ENCODE measurements at regions not wholly inside any gene's neighbourhood (a gene's known extent, or its start where the extent isn't known, plus 50 kb on each side); places are given as distances from the start of the nearest gene placed in this dataset.
"Not testable (repeated sequence)": the region's sequence is repeated elsewhere in the genome, so short reads cannot be mapped to it uniquely, and the experiment has no call there.

DNA sequence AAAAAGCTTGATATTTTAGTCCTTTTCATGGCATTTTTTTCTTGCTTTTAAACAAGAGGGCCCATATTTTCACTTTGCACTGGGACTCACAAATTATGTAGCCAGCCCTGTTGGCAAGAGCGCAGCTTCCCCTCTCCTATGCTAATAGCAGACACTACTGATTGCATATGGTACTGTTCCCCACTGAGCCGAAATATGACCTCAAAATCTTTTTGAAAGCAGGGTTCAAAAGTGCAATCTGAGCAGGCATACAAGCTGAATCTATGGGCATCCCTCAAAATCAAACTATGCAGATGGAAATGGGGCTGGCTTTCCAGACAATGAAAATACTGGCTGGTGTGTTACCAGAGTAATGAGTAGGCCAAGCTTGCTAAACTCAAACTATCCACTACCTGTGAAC, 225.2 kb upstream of the SETMAR start:
- no peak for DNase-seq

DNA sequence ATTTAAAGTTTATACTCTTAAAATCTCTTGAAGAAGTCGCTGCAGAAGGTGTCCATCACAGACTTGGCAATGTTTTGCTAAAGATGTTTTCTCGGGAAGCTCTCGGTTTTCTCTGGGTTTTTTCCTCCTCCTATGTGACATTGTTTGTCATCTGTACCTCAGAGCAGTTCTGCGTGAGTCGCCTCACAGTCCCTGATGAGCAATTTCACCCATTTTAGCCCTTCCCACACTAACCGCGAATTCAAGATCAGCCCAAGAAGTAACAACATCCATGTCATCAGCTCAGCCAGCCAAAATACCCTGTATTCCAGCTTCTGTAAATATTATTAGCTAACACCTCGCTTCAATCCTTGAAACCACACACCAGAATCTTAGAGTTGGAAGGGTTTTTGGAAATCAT, 224.3 kb upstream of the SETMAR start:
- DNase-seq = no peak

DNA sequence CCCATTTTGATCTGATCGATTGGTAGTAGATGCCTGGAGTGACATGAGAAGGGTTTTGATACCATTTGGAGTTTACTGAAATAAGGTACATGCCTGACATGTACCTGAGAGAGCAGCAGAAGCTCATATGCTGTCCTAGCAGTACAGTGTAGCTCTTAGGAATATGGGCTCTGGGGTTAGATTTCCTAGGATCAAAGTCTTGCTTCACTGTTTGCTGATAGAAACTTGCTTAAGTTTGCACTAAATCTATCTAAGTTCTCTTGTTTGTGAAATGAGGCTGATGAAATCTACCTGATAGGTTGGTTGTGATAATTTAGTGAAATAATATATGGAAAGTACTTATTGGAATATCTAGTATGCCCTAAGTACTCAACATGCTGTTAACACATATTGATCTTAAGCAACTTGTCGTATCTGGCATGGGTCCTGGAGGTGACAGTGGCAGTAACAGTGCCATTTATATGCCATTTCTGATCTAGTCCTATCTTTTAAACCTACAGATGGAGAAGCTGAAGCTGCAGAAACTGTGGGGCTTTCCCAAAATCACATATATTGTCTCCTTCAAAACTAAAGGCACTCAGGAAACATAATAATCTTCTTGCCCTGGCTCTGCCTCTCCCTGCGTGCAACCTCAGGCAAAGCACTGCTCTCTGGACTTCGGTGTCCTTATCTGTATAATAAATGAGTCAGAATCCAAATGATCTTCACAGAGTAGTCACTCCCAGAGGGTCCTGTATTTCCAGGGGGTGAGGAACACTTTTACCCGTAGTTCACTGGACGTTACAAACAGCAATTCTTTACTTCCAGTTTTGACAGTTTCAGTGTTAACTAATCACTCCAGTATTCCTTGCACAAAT, 223.6 kb upstream of the SETMAR start:
- DNase-seq = no peak

DNA sequence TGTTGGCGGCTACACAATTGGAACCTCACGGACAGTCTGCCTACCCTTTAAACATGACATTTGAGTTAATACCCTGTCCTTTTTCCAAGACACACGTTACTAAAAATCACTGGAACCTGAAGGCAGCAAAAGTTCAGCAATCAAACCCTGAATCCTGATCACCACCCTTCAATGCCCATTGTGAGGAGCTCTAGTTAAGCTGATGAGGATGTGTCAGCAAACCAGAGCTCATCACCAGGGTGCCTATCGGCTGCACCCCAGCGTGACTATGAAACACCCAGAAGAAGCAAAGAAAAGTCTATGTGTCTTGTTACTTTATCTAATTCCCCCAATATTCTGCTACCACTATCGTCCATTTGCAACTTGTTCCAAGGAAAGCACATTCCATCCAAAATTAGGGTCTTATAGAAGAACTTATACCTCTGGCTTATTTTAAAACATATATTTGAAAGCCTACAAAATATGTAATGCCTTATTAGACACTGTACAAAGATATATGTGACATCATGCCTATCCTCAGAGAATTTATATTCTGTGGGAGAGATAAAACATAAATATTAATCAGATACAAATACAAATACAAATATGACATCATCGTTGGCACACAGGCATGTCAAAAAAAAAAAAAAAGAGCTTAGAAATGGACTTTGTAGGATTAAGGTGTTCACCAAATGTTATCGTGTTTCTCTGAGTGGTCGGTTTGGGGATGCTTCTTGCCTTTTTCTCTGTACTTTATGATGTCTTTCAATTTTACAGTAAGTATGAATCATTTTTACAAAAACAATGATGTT, 219.7 kb upstream of the SETMAR start:
- no peak for DNase-seq

DNA sequence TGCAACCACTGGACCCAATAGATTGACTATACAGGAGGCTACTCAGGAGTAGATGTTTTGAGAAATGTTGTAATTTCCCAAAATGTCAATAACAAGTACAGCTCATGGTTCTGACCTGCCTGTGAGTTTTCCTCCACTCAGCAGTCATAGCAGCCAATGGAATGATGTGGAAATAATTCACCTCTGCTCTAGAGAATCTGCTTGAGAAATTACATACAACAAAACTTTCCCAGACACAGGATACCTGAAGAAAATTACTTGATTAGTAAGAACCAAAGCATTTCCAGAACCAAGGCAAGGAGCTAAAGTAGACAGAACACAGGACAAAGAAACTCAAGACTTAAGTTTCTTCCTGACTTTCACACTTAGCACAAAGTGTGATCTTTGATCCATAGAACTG, 218.9 kb upstream of the SETMAR start:
- no peak for DNase-seq

DNA sequence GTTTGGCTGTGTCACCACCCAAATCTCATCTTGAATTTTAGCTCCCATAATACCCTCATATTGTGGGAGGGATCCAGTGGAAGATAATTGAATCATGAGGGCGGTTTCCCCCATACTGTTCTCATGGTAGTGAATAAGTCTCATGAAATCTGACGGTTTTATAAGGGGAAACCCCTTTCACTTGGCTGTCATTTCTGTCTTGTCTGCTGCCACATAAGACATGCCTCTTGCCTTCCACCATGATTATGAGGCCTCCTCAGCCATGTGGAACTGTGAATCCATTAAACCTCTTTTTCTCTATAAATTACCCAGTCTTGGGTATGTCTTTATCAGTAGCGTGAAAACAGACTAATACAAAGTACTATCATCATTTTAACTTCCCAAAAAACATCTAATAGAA, 216.5 kb upstream of the SETMAR start:
- DNase-seq = not testable (repeated sequence)

DNA sequence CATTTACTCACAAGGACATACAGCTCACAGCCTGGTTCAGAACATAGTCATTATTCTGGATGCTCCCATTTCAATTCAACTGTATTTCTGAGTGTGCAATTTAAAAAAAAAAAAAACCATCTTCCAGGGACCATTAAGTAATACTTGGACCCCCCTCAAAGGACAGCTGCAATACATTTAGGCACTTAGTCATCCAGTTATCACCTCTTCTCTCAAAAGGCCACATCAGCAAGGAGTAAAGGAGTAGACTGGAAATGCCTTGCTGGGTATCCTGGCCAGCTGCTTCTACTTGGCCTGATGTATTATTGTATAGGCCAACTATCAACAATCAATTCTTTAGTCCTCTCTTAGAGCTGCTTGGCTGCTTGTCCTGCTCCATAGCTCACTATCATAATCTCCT, 211.4 kb upstream of the SETMAR start:
- DNase-seq = no peak

DNA sequence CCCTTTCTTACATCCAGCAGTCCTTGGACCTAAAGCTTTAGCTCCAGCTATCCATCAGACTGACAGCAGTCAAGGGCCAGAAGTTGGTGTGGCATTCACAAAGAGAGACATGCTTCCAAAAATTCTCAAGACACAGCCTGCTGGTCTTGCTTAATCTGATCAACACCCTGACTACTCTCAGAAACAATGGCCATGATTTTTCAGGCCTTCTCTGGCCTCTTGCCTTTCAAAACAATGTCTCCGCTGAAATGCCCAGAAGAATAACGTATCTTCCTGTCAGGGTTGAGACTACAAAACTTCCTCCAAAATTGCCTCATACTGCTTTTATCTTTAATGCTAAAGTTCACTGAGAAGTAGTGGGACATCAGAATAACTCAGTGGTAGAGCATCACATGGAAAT, 205.4 kb upstream of the SETMAR start:
- DNase-seq = no peak

DNA sequence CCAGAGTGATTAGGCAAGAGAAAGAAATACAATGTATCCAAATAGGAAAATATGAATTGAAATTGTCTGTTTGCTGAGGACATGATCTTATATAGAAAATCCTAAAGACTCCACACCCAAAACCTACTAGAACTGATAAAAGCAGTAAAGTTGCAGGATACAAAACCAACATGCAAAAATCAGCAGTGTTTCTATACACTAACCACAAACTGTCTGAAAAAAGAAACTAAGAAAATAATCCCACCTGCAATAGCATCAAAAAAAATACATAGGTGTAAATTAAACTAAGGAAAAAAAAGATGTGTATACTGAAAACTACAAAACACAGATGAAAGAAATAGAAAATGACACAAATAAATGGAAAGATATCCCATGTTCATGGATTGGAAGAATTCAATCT, 203.6 kb upstream of the SETMAR start:
- DNase-seq = no peak

DNA sequence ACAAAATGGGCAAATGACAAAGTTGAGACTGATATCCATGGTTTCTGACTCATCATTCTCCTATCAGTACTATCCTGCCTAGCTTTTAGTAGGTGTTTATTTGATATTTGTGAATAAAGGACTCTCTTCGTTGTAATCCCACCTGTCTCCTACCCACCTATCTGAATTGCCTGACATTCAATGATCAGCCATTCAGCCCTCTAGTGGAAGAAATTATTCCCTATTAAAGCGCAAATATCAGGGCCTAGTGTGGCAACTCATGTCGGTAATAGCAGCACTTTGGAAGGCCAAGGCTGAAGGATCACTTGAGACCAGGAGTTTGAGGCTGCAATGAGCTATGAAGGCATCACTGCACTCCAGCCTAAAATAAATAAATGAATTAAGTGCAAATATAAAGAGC, 195.7 kb upstream of the SETMAR start:
- no peak for DNase-seq

DNA sequence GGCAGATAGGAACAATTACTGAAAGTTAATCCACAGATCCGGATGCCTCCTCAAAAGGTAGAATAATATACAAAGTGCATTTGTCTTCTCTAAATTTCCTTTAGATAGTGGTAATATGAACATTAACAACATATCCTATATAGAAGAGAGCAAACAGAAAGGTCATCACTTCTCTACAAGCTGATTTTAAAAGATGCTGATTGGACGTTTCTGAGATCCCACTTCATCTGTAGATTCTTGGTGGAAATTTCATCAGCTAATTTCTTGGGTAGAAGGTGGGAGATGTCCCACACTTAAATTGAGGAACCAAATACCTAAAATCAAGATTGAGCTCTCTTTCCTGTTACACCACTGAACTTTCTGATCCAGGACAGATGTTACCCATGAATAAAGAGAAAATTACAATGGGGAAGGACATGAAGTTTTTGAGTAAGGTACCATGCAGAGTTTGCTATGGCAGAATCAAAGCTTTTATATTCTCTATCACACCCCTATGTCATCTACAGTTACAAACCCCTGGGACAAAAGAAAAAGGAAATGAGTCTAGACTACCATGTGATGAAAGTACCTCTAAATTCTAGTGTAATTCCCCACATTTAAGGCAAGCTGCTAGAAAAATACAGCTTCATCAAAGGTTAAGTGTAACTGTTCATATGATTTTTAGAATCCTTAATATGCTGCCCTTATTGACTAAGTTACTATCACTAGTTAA, 189.2 kb upstream of the SETMAR start:
- DNase-seq = no peak

DNA sequence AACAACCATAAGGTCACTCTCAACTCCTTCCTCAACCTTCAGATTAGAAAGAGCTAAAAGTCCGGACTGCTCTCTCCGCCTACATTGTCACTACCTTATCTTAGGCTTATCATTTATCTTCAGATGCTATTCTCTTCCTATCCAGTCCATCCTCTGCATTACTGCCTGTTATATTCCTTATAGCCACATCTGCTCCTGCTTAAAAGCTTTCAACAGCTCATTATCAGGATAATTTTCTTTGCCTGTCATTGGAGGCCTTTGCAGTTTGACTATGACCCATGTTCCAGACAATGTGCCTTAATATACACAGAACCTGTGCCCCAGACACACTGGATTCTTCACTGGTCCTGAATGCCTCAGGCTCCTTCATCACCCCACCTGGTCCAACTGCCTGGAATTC, 184.1 kb upstream of the SETMAR start:
- DNase-seq = no peak

DNA sequence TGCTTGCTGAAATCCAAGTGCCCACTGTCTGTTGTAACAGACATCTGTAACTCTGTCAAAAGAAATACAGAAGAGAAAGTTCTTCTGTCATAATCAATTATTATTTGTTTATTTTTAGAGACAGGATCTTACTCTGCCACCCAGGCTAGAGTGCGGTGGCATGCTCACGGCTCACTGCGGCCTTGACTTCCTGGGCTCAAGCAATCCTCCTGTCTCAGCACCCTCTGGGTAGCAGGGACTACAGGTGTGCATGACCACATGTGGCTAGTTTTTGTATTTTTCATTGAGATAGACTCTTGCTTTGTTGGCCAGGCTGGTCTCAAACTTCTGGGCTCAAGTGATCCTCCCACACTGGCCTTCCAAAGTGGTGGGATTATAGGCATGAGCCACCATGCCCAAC, 177.6 kb upstream of the SETMAR start:
- no peak for DNase-seq

DNA sequence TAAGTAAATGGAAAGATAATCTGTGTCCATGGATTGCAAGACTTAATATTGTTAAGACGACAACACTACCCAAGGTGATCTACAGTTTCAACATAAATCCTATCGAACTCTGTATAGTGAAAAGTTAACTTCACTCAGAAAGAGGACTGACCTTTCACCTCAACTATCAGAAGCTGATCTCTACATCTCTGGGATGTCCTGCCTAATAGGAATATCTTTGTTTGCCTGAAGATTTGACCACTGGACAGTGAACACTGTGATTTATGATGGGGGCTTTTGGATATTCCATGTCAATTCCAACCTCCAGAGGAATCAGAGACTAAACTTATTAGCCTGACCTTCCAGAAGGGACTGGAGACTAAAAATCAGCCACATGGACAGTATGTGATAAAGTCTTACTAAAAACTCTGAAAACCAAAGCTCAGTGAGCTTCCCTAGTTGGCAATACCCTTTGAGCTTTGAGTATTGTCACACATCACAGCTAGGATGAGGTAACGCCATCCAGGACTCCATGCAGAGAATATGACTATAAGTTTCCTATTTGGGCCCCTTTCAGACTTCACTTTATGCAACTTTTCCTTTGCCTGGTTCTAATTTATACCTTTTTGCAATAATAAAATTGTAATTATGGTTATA, 164.9 kb upstream of the SETMAR start:
- no peak for DNase-seq

DNA sequence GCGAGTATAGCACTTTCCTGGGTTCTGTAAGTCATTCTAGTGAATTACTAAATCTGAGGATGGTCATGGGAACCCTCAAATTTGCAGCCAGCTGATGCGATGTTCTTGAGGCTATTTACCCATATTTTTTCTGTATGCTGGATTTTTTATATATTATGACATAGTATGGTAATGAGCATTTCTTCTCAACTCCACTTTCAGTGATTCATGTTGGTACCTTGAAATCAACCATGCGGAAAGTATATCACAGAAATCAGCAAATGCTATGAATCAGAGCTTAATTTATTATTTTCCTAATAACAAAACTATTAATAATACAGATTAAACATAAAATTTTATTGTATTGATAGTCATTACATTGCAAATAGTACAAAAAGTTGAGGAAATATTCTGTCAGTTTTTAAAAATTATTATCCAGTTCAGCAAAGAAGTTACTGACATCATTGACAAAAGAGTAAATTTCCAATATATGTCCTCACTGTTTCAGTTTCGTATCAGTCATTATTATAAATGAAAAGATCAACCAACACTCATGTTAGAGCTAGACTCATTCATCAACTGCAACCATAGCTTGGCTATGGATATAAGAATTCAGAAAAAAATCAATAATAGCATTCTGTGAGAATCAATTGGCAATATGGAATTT, 164.3 kb upstream of the SETMAR start:
- no peak for DNase-seq

DNA sequence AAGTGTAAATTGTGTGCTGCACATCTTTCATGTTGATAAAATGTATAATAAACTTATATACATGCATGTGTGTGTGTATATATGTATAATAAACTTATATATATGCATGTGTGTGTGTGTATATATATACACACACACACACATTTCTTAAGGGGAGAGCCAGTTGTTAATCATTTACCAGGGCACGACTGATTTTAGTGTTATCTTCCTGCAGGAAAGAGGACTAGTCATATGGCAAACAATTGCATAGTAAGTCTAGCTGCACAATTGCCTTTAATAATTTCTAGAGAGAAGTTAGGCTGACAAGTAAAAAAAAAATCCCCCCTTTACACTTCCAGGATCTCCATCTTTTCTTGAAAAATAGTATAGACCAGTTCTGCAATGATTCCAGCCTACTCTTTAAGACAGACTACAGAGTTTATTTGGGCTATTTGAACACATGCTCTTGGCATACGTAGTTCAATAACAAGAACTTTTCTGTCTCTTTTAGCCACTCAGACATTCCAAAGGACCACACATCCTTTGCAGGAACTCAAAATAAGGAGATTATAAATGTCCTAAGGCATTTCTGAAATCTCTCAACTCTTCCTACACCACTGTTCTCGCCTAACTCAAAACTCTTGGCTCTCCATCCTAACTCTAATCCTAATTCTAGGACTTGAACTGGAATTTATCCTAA, 163.6 kb upstream of the SETMAR start:
- DNase-seq = no peak

DNA sequence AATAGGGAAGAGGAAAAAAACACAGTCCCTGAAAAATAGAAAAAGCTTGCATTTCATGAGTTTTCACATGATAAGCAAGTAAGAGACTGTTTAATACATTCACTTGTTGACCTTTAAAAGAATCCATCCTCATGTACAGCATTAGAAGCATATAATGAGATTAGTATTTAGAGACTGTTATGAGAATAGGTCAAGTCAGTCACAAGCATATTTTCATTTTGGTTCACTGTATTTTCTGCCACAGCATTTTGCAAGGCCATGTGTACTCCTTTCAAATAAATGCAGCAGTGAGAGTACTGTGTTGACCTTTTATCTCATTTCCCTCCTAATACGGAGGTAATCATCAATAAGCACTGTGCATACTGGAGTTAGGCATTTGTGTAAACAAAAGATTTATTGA, 162.2 kb upstream of the SETMAR start:
- DNase-seq = no peak

DNA sequence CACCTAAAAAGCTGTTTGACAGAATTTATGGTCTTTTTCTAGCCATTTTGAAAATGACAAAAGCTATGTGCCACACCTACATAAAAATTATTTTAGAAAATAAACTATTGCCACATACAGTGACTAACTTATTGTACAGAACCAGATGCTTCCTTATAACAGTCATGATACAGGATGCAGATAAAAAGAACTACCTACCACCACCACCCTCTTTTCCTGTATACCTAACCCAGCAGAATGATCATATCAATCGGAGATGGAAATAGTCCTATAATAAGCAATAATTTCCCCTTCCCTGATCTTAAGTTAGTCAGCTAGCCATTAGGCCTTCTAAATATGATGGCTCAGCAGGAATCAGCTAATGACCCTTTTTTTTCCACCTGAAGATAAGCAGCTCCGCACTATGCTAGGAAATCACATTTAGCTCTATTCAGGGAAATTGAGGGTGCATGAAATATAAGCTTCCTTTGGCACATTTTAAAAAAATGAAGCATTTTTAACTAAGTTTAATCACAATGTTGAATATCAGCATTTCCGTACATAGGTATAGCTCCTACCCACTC, 155.5 kb upstream of the SETMAR start:
- no peak for DNase-seq

DNA sequence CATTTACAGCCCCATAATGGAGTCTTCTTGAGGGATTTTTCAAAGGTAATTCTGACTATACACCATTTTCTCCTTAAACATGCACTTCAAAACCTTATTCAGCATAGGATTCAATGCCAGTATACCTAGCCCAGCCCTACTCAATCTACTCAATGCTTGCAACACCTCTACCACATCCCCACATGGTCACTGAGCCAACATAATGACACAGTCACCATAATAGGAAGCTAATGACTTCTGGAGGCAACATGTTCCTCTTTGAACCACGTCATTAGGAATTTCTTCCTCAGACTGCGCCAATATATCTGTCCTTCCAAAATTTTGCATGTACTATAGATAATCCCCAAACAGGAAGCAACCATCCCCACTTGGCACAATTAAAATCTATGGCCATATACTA, 153.9 kb upstream of the SETMAR start:
- DNase-seq = no peak

DNA sequence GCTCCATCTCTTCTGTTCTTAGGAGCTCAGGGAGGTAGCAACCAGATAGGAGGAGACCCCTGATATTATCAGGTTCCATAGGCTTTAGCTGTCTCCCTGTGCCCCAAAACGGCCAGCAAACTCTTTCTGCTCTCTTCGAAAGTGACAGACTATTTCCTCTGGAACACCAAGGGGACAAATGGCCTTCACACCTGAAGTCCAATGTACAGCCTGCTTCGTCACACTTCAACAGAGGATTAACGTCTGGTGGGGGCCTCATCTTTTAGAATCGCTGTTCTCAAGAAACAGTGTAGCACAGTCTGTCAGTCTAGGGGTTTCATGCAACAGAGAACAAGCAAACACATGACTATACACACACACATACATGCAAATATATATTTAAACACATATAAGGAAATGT, 152.4 kb upstream of the SETMAR start:
- no peak for DNase-seq

DNA sequence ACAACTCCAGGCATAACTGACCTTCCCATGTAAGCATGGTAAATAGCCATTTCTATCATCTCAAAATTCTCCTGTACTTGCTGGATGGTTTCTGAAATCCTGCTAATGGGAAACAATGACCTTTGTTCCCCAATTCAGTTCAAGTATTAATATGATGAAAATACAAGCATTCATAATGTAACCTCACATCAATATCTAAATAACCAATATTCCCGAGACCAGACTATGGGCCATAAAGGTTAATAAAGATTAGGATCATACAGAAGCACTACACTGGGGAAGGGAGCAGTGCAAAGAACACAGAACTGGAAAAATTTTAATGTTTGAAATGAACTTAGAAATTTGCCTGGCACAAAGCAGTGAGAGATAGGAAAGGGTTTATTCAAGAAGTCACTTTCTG, 151.3 kb upstream of the SETMAR start:
- DNase-seq = no peak

DNA sequence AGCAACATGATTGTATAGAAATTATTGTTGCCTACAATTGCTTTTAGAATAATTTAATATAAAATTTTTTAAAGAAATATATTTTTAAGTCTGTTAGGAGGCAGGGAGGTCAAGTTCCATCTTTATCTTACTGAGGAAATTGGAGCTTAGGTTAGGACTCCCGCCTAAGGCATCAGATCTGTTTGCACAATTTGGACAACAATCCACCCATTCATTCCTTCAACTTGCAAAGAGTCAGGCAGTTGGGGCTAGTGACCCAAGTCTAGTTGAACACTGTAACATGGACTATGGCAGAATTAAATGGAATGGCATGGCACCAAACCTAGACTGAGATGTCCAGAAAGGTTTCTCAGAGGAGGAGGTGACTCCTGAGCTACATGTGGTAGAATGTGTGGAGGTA, 149.4 kb upstream of the SETMAR start:
- DNase-seq = no peak

Measured in DMS79 (cell line).